PC-9 (cell line): ENCODE measurements at regions not wholly inside any gene's neighbourhood (a gene's known extent, or its start where the extent isn't known, plus 50 kb on each side); places are given as distances from the start of the nearest gene placed in this dataset.
"Not testable (repeated sequence)": the region's sequence is repeated elsewhere in the genome, so short reads cannot be mapped to it uniquely, and the experiment has no call there.

Experiments
- BruUV-seq: library from RNA; stranded (reverse); fragments of 400-500 nt; replicated peaks from 2 replicates; lab custom pipeline; 2021; lab: Mats Ljungman, UMichigan
- CTCF ChIA-PET: fragments of 300-600 bp; sonication (Branson Sonifier 250); formaldehyde crosslinking; loops from one replicate; lab custom pipeline; 2022; ENCODE audit warnings: antibody characterized with exemption; lab: Charles Lee
- POLR2A ChIA-PET: fragments of 300-600 bp; sonication (Branson Sonifier 250); formaldehyde crosslinking; loops from one replicate; lab custom pipeline; 2022; ENCODE audit warnings: antibody characterized with exemption; ENCODE audit not compliant: unreplicated experiment; lab: Charles Lee
- DNase-seq, 2 experiments: peaks; one replicate each; pipeline versions ENCODE4 v3.0.0 to v3.0.0-alpha.2; 2015 to 2022; ENCODE audit warnings: mixed read lengths in 1 of 2
- H2AFZ ChIP-seq: fragments of 200-600 bp; sonication (generic); 2 replicates; pipeline ENCODE4 v1.8.1; 2017; ENCODE audit warnings: antibody characterized with exemption
- H3F3A ChIP-seq: fragments of 200-600 bp; sonication (generic); 2 replicates; pipeline ENCODE4 v1.8.1; 2017; ENCODE audit warnings: antibody characterized with exemption, mild to moderate bottlenecking, low read depth; ENCODE audit not compliant: insufficient read depth
- H3K27ac ChIP-seq: fragments of 200-600 bp; sonication (generic); 2 replicates; pipeline ENCODE4 v1.6.1; 2016; ENCODE audit warnings: mixed run types
- H3K27me3 ChIP-seq: fragments of 200-600 bp; sonication (generic); 2 replicates; pipeline ENCODE4 v1.6.1; 2016; ENCODE audit warnings: low read depth, mixed run types; ENCODE audit not compliant: insufficient read depth
- H3K36me3 ChIP-seq: fragments of 200-600 bp; sonication (generic); 2 replicates; pipeline ENCODE4 v1.6.1; 2016; ENCODE audit warnings: low read depth, mixed run types
- H3K4me1 ChIP-seq: fragments of 200-600 bp; sonication (generic); replicated peaks from 2 replicates; pipeline ENCODE4 v1.6.1; 2016; ENCODE audit warnings: mixed run types; ENCODE audit not compliant: insufficient read depth
- H3K4me2 ChIP-seq: fragments of 200-600 bp; sonication (generic); 2 replicates; pipeline ENCODE4 v1.6.1; 2017; ENCODE audit warnings: mixed run types
- H3K4me3 ChIP-seq: fragments of 200-600 bp; sonication (generic); 2 replicates; pipeline ENCODE4 v1.6.1; 2016; ENCODE audit warnings: mixed run types
- H3K79me2 ChIP-seq: fragments of 200-600 bp; sonication (generic); 2 replicates; pipeline ENCODE4 v1.6.1; 2017; ENCODE audit warnings: low read depth, mixed run types
- H3K9me2 ChIP-seq: fragments of 200-600 bp; sonication (generic); 2 replicates; pipeline ENCODE4 v1.8.1; 2017; ENCODE audit warnings: mild to moderate bottlenecking; ENCODE audit not compliant: insufficient read depth
- H3K9me3 ChIP-seq: fragments of 200-600 bp; sonication (generic); 2 replicates; pipeline ENCODE4 v1.8.1; 2016; ENCODE audit warnings: low read depth; ENCODE audit not compliant: insufficient read depth
- H4K20me1 ChIP-seq: fragments of 200-600 bp; sonication (generic); 2 replicates; pipeline ENCODE4 v1.8.1; 2017; ENCODE audit not compliant: insufficient read depth
- EZH2 ChIP-seq: fragments of 200-600 bp; sonication (generic); IDR thresholded peaks from 2 replicates; pipeline ENCODE4 v1.8.0; 2017; ENCODE audit warnings: antibody characterized with exemption, low read depth
- intact Hi-C: fragments of 100-400 bp; cut with micrococcal nuclease; formaldehyde crosslinking; loops from one replicate; pipeline ENCODE4 v1.10.0; 2022; ENCODE audit not compliant: unreplicated experiment
- TF ChIP-seq, protein P1 (sequence below): fragments of 200-600 bp; sonication (generic); conservative IDR thresholded peaks from 2 replicates; pipeline ENCODE4 v1.6.1; 2017; ENCODE audit warnings: mixed run types, antibody characterized with exemption, mild to moderate bottlenecking, moderate library complexity

DNA sequence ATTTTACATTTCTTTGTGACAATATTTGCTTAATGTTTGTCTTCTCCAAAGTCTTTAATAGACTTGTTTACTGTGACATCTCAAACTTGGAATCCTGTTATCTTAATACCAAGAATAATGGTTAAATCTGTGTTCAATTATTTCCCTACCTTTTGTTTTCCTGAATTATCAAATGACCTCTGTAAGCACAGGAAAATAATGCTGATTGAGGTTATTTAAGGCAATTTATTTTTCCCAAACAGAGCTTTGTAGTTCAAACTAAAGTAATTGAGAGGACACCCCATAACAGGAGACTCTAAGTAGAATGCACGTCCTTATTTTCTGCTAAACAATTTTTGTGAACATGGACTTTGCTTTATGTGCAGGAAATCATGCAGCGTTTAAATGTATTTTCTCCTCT is 195.0 kb downstream of the BTBD3 start:
- no peaks in the 10 kb centered on the region for H3F3A ChIP-seq
- H4K20me1 ChIP-seq: no peaks in the 10 kb centered on the region
- intact Hi-C loops: no loop called here
- POLR2A ChIA-PET: no interaction called here
- H3K9me2 ChIP-seq: no peaks in the 10 kb centered on the region
- no peak overlapping the region for H3K4me2 ChIP-seq
- H3K4me1 ChIP-seq: no peaks in the 10 kb centered on the region
- DNase-seq: no peak
- TF ChIP-seq, protein P1, sequence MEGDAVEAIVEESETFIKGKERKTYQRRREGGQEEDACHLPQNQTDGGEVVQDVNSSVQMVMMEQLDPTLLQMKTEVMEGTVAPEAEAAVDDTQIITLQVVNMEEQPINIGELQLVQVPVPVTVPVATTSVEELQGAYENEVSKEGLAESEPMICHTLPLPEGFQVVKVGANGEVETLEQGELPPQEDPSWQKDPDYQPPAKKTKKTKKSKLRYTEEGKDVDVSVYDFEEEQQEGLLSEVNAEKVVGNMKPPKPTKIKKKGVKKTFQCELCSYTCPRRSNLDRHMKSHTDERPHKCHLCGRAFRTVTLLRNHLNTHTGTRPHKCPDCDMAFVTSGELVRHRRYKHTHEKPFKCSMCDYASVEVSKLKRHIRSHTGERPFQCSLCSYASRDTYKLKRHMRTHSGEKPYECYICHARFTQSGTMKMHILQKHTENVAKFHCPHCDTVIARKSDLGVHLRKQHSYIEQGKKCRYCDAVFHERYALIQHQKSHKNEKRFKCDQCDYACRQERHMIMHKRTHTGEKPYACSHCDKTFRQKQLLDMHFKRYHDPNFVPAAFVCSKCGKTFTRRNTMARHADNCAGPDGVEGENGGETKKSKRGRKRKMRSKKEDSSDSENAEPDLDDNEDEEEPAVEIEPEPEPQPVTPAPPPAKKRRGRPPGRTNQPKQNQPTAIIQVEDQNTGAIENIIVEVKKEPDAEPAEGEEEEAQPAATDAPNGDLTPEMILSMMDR: no peak
- no peak for TF ChIP-seq EZH2
- no TSS peak for BruUV-seq
- H3K9me3 ChIP-seq: no peaks in the 10 kb centered on the region
- no peaks in the 10 kb centered on the region for H3K36me3 ChIP-seq
- no peaks in the 10 kb centered on the region for H3K79me2 ChIP-seq
- H3K27ac ChIP-seq: no peak overlapping the region
- CTCF ChIA-PET: no interaction called here
- no peak overlapping the region for H2AFZ ChIP-seq
- H3K4me3 ChIP-seq: no peak overlapping the region
- H3K27me3 ChIP-seq: no peaks in the 10 kb centered on the region

DNA sequence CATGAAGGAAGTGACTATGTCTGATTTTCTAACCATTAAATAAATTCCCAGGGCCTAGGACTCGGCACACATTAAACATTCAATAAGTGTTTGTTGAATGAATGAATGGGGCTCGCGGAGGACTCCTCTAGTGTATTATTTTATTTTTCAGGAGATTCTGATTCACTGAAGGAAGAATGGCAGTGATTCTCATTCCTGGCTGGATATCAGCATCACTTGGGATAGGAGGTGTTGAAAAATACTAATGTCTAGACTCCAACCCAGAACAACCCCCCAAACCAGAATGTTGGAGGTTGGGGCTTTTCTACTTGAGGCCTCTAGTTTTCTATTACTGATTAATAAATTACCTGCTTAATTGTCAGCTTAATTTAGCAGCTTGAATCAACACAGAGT is 195.4 kb downstream of the BTBD3 start:
- H3K4me2 ChIP-seq: no peak overlapping the region; the same call in 1 of the 2 replicates
- TF ChIP-seq EZH2: no peak
- TF ChIP-seq, protein P1: no peak
- no peaks in the 10 kb centered on the region for H3K27me3 ChIP-seq
- no peak overlapping the region for H2AFZ ChIP-seq
- H3F3A ChIP-seq: no peaks in the 10 kb centered on the region
- no peaks in the 10 kb centered on the region for H3K36me3 ChIP-seq
- no peak overlapping the region for H3K4me3 ChIP-seq
- no peaks in the 10 kb centered on the region for H3K9me2 ChIP-seq
- CTCF ChIA-PET: no interaction called here
- H3K4me1 ChIP-seq: no peaks in the 10 kb centered on the region
- H4K20me1 ChIP-seq: no peaks in the 10 kb centered on the region
- no peak for DNase-seq
- POLR2A ChIA-PET: no interaction called here
- H3K9me3 ChIP-seq: no peaks in the 10 kb centered on the region
- no peaks in the 10 kb centered on the region for H3K79me2 ChIP-seq
- H3K27ac ChIP-seq: no peak overlapping the region
- intact Hi-C loops: no loop called here
- BruUV-seq: no TSS peak

DNA sequence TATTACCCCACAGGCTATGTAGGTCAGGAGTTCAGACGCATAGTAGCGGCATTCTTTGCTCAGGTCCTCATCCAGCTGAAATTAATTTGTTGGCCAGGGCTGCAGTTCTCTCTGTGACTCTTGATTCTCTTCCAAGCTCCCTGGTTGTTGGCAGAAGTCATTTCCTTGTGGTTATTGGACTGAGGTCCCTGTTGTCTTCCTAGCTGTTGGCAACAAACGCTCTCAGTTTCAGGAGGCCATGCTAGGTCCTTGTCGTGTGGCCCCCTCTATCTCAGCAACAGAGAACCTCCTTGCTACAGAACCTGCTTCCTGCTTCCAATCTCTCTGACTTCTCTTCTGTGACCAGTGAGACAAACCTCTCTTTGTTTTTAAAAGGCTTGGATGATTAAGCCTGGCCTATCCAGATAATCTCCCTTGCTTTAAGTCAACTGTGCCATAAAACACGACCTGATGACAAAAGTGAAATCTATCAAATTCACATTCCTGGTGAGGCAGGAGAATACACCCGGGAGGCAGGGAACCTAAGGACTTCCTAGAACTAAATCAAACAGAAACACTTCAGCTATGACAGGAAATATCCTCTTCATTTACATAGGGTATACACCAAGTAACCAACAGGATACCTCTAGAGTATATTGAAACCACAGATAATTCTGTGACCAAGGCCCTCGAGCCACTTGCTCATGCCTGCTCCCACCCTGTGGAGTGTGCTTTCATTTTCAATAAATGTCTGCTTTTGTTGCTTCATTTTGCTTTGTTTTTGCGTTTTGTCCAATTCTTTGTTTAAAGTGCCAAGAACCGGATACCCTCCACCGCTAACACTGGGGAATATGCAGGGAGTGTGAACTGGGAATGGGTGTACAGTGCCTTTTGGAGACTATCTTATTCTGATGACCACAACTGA is 196.0 kb downstream of the BTBD3 start:
- H3K4me2 ChIP-seq: no peak overlapping the region; the same call in 1 of the 2 replicates
- intact Hi-C loops: no loop called here
- no peaks in the 10 kb centered on the region for H3K9me3 ChIP-seq
- no peaks in the 10 kb centered on the region for H3K27me3 ChIP-seq
- H3F3A ChIP-seq: no peaks in the 10 kb centered on the region
- POLR2A ChIA-PET: no interaction called here
- no peaks in the 10 kb centered on the region for H3K36me3 ChIP-seq
- no peak overlapping the region for H3K4me3 ChIP-seq
- no TSS peak for BruUV-seq
- H2AFZ ChIP-seq: 0 out of 2 replicates have a peak overlapping the region, but pooled peaks have one; percentile 28
- H3K27ac ChIP-seq: no peak overlapping the region
- H3K4me1 ChIP-seq: no peaks in the 10 kb centered on the region
- no peaks in the 10 kb centered on the region for H3K79me2 ChIP-seq
- CTCF ChIA-PET: no interaction called here
- no peak for TF ChIP-seq EZH2
- TF ChIP-seq, protein P1: no peak
- no peaks in the 10 kb centered on the region for H4K20me1 ChIP-seq
- peak in 1 of 2 experiments; percentile 73 for DNase-seq
- H3K9me2 ChIP-seq: no peaks in the 10 kb centered on the region

GRCh38 chr20:12129114-12129513 is 211.4 kb downstream of the BTBD3 start:
- H4K20me1 ChIP-seq, H3K4me2 ChIP-seq, BruUV-seq, H3K4me1 ChIP-seq, H3K4me3 ChIP-seq, intact Hi-C loops, H3K79me2 ChIP-seq, POLR2A ChIA-PET, H3K9me3 ChIP-seq, H2AFZ ChIP-seq, H3K36me3 ChIP-seq, H3K27ac ChIP-seq, H3K27me3 ChIP-seq, CTCF ChIA-PET, H3F3A ChIP-seq, H3K9me2 ChIP-seq: not testable (repeated sequence)
- DNase-seq: peak in 1 of 2 experiments; percentile 0

GRCh38 chr20:12129532-12129931 is 211.8 kb downstream of the BTBD3 start:
- H3K79me2 ChIP-seq, H2AFZ ChIP-seq, H3K4me2 ChIP-seq, intact Hi-C loops, H4K20me1 ChIP-seq, BruUV-seq, H3K4me1 ChIP-seq, H3K36me3 ChIP-seq, H3K9me2 ChIP-seq, H3K4me3 ChIP-seq, H3K27me3 ChIP-seq, H3K27ac ChIP-seq, H3F3A ChIP-seq, POLR2A ChIA-PET, CTCF ChIA-PET, DNase-seq, H3K9me3 ChIP-seq: not testable (repeated sequence)
